Spleen (tissue), 7 donors: ENCODE measurements at regions not wholly inside any gene's neighbourhood (a gene's known extent, or its start where the extent isn't known, plus 50 kb on each side); places are given as distances from the start of the nearest gene placed in this dataset.

Source experiments
- POLR2AphosphoS5 ChIP-seq, 3 donors: sonication (generic); formaldehyde crosslinking; IDR thresholded peaks; one replicate each; pipeline ENCODE4 v1.5.1; 2017; ENCODE audit warnings: antibody characterized with exemption in 3 of 3
- TF ChIP-seq, protein P1 (sequence below), 11 experiments: fragments of 200-600 bp in 7 of 11; fragments of 450-650 bp in 4 of 11; sonication (generic) in 4 of 11; IDR thresholded peaks in 8 of 11; conservative IDR thresholded peaks in 3 of 11; 1 replicate in 7 of 11; 2 replicates in 4 of 11; pipeline versions ENCODE4 v1.4.0 to v1.8.0; 2016 to 2021; ENCODE audit warnings: antibody characterized with exemption in 11 of 11, inconsistent platforms in 4 of 11, mild to moderate bottlenecking in 1 of 11
- donor health status: DM: no; HTN: no; CAD: no; lungs with moderate emphysema.
- donor health status: DM: no; HTN: no; CAD: no.
- donor health status: DM: no; HTN: no; CAD: no.

DNA sequence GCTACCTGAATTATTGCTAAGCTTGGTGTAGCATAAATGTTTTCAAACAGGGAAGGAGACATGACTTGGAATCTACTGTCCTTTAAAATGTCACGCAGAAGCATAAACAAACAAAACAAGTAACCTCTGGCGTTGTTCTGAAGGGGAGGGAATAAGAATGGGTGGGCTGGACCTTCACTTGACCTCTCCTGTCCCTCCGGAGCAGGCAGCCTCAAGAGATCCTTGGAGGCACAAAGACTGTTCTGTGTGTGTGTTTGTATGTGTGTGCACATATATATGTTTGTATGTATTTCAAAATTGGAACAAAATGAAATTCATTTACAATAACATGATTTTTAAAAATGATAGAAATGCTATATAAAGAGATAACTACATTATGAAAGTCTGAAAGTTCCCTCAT is 91.3 kb upstream of the DCLK2 start:
- TF ChIP-seq, protein P1, sequence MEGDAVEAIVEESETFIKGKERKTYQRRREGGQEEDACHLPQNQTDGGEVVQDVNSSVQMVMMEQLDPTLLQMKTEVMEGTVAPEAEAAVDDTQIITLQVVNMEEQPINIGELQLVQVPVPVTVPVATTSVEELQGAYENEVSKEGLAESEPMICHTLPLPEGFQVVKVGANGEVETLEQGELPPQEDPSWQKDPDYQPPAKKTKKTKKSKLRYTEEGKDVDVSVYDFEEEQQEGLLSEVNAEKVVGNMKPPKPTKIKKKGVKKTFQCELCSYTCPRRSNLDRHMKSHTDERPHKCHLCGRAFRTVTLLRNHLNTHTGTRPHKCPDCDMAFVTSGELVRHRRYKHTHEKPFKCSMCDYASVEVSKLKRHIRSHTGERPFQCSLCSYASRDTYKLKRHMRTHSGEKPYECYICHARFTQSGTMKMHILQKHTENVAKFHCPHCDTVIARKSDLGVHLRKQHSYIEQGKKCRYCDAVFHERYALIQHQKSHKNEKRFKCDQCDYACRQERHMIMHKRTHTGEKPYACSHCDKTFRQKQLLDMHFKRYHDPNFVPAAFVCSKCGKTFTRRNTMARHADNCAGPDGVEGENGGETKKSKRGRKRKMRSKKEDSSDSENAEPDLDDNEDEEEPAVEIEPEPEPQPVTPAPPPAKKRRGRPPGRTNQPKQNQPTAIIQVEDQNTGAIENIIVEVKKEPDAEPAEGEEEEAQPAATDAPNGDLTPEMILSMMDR (IDR thresholded peaks at IDR 0.05 in 8 of 11, conservative IDR thresholded peaks at IDR 0.05 in 3 of 11): no peak
- TF ChIP-seq POLR2AphosphoS5 (IDR thresholded peaks at IDR 0.05): no peak
